ENCODE measurements at regions not wholly inside any gene's neighbourhood (a gene's known extent, or its start where the extent isn't known, plus 50 kb on each side); places are given as distances from the start of the nearest gene placed in this dataset.

DNA sequence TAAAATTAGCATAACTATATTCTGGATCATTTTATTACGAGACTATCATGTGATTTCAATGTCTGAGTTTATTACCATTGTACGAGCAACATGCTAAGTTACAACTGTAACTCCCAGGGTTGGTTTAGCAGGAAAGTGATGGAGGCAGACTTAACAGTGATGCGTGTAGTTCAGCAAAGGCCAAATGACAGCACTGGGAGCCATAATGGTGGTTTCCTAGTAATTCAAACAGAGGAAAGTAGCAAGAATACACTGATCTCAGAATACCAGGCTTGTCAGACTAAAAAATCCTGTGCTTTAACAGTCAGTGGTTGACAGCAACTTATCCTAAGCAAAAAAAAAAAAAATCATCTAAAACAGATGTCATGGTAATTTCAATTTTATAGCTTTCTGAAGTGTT, 229.6 kb downstream of the KLF12 start:
- Histone ChIP-seq H3K36me3 (no peaks in the 10 kb centered on the region), H3K27me3 (no peaks in the 10 kb centered on the region), H3K9me3 (no peaks in the 10 kb centered on the region), H3K4me3 (no peak overlapping the region)
- DNase-seq, result no peak

DNA sequence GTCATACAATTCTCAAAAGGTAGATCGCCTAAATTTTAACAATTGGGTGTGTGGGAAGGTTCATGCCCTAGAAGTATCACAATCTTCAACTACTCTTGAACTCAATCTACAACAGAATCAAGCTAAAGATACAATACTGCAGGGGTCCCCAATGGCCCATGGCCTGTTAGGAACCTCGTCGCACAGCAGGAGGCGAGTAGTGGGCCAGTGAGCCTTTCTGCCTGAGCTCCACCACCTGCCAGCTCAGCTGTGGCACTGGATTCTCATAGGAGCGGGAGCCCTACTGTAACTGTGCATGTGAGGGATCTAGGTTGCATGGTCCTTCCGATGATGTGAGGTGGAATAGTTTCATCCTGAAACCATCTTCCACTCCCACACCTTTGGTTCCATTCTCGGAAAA, 230.6 kb downstream of the KLF12 start:
- no peaks in the 10 kb centered on the region for H3K36me3 ChIP-seq
- H3K4me3 ChIP-seq, result no peak overlapping the region
- H3K9me3 ChIP-seq, result no peaks in the 10 kb centered on the region
- no peak for DNase-seq
- H3K27me3 ChIP-seq, result no peaks in the 10 kb centered on the region

DNA sequence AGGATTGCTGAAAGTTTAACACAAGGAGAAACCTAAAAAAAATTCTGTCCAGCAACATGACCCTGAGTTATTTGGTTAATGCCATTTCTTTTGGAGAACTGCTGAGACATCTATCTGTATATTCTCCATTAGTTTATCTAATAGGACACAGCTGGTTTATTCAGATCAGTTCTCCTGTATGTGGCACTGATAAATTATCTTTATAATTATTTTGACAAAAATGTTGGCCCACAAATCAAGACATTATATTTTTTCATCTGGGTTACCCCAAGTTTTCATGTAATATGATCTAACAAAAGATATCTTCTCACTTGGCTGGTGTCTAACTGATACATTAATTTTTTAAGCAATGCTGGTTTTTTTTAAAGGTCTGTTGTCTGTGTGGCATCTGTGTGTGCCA, 231.4 kb downstream of the KLF12 start:
- Histone ChIP-seq H3K9me3 (no peaks in the 10 kb centered on the region), H3K4me3 (no peak overlapping the region), H3K27me3 (no peaks in the 10 kb centered on the region), H3K36me3 (no peaks in the 10 kb centered on the region)
- no peak for DNase-seq

DNA sequence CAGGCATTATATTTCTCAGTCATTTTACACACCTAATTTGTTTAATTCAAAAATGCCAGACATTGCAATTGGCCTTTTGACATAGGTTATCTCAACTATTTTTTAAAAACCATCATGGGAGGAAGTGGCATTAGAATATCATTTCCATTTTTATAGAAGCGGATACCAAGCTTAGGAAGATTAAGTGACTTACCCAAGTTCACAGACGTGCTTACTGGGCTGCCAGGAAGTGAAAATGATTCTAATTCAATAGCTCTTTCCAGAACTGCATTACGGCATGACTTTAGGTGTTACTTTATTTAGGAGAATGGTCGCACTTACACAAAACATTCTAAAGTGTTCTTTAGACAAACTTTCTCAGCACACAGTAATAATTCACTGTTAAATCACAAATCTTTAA, 231.9 kb downstream of the KLF12 start:
- Histone ChIP-seq H3K4me3 (no peak overlapping the region), H3K9me3 (no peaks in the 10 kb centered on the region), H3K36me3 (no peaks in the 10 kb centered on the region), H3K27me3 (no peaks in the 10 kb centered on the region)
- no peak for DNase-seq

DNA sequence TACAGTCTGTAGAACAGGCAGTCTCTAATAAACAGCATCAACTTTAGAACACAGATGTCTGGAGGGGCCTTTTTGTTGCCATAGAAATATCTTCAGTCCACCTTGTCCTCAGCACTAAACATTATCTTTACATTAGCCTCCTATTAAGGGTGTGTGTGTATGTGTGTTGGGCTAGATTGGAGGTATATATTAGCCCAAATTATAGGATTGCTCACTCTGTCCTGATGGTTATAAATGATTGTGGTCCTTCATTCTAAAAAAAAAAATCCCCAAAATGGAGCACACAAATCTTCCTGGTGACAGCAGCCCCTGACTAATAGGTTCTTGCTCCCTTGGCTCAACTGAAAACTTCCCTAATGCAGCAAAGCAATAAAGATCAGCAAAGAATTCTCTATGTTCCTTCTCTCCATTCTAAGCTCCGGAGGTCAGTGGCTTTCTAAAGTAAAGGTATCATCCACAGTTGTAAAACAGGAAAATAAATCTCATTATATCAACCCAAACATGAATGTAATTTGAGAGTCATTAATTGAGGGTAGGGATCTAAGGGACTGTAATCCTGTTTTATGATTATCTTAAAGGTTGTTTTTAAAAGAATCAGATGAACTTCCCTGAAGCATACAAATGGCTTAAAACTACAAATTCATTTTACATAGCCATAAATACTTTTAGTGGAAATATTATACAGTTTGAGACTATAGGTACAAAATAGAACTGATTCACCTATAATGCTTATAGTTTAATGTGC, 232.7 kb downstream of the KLF12 start:
- Histone ChIP-seq H3K4me3 (no peak overlapping the region), H3K9me3 (no peaks in the 10 kb centered on the region), H3K27me3 (no peaks in the 10 kb centered on the region), H3K36me3 (no peaks in the 10 kb centered on the region)
- no peak for DNase-seq

DNA sequence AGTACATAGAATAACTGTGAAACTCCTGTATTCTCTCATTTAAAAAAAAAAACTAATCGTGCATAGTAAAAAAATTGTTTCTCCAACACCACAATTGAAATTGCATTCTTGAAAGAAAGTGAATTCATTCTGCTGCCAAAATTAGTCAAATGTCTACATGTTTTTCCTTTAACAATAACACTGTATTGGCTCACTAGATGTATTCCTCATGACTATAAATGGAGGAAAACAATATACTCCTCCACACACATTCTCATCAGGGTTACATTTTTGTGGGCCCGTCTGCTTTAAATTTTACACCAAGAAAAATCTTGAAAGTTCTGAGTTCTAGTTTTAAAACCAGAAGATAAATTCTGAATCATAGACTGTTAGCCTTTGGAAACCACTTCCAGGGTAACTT, 233.6 kb downstream of the KLF12 start:
- Histone ChIP-seq H3K36me3 (no peaks in the 10 kb centered on the region), H3K27me3 (no peaks in the 10 kb centered on the region), H3K9me3 (no peaks in the 10 kb centered on the region), H3K4me3 (no peak overlapping the region)
- no peak for DNase-seq

DNA sequence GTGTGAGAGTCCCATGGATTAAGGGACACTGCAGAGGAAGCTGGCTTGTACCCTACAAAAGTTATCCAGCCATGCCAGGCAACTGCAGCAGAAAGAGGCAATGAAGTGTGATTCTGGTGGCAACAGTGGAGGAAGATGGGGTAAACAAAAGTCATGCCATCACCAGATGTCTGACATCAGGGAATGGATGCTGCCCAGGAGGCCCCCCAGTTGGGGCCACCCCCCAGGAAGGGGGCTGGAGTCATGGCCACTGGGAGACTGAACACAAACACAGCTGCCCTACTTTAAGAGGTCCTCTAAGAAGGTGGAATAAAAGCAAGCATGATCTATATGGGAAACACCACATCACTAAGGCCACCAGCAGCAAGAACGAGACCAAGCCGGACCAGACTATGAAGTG, 235.3 kb downstream of the KLF12 start:
- H3K9me3 ChIP-seq, result no peaks in the 10 kb centered on the region
- H3K36me3 ChIP-seq, result no peaks in the 10 kb centered on the region
- no peak for DNase-seq
- no peaks in the 10 kb centered on the region for H3K27me3 ChIP-seq
- H3K4me3 ChIP-seq, result no peak overlapping the region

DNA sequence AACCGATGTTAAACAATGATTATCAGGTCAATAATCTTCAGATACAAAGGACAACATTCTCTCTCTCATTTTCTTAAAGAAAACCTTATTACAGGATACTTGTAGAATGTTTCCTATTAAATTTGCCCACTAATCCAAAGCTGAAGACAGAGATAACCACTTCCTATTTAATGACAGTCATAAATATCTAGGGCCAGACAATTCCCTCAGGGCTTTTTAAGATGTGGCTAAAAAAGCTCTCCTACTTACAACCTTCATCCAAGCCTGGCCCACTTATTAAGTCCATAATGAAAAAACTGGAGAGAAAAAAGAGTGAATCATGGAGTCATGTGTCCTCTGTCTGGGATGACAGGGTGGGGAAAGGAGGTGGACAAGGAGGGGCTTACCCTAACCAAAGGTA, 235.9 kb downstream of the KLF12 start:
- Histone ChIP-seq H3K9me3 (no peaks in the 10 kb centered on the region), H3K27me3 (no peaks in the 10 kb centered on the region), H3K4me3 (no peak overlapping the region), H3K36me3 (no peaks in the 10 kb centered on the region)
- no peak for DNase-seq

DNA sequence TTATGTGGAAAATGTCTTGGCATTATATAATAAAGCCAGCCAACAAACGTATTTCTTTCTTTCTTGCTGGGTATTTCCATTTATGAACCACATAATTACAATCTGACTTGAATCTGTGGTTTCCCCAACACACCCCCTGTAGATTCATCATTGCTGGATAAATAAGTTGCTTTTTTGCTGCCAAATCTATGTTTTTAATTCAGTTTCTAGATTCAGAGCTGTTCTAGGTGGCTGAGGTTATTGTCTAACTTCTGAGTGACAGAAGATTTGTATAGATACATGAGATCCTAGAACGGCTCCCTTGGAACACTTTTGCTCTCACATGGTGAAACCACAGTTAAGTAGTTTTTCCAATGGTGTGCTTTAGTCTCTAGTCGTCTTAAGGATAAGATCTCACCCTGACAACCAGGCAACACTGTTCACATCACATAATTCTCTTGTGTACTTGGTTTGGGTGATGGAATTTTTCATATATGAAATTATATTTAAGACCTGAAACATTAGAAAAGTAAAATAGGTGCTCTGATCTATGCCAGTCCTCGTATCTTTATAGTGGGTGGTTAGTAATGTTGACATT, 239.1 kb downstream of the KLF12 start:
- Histone ChIP-seq H3K36me3 (no peaks in the 10 kb centered on the region), H3K9me3 (no peaks in the 10 kb centered on the region), H3K4me3 (no peak overlapping the region), H3K27me3 (no peaks in the 10 kb centered on the region)
- DNase-seq, result no peak

DNA sequence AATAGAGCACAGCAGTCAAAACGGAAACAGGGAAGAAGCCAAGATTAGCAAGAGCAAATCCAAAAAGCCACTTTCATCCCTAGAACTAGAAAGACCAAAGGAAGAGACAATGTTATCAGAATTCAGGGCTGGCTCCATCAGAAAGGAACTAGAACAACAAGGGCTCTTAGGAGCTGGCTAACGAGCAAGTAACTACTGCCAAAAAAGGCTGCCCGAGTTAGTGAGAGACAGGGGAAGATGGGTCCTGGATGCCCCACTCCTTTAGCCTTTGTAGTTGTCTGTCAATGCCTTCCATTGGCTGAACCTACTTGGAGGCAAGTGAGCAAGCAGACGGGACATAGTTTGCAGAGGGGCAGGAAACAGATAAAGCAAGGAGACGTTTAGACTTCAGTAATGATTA, 240.4 kb downstream of the KLF12 start:
- Histone ChIP-seq H3K36me3 (no peaks in the 10 kb centered on the region), H3K4me3 (no peak overlapping the region), H3K9me3 (no peaks in the 10 kb centered on the region), H3K27me3 (no peaks in the 10 kb centered on the region)
- DNase-seq, result no peak

DNA sequence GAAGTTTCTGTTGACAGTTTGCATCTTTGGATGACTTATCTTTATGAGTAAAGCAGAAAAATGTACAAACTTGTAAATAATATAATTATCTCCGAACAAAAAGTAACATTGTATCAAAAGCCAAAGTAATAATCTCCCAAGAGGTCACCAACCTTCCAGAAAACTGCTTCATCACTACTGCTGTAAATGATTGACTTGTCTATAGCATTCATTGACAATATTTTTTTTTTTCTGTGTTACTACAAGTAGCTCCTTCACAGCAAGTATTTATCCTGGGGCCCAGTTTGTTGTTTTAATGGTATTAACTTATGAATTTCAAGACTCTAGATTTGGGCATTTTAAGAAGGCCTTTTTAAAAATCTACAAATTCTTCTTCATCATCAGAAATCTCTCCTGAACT, 242.4 kb downstream of the KLF12 start:
- no peaks in the 10 kb centered on the region for H3K27me3 ChIP-seq
- H3K4me3 ChIP-seq, result no peak overlapping the region
- H3K36me3 ChIP-seq, result no peaks in the 10 kb centered on the region
- no peak for DNase-seq
- H3K9me3 ChIP-seq, result no peaks in the 10 kb centered on the region

DNA sequence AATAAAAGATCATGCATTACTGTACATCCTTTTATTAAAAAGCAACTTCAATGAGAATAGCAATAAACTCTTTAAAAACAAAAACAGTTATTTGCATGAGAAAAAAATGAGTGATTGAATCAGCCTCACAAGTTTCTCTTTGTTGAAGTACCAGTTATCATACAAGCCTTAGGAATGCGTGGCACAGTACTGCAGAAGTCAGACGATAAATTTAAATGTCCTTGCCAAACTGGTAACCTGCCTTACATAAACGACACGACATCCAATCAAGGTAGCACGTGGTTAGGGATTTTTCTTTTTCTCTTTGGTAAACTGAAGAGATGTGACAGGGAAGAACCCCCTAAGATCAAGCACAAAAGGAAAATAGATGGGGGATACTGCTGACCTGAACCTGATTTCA, 251.0 kb downstream of the KLF12 start:
- Histone ChIP-seq H3K4me3 (no peak overlapping the region), H3K36me3 (no peaks in the 10 kb centered on the region), H3K9me3 (no peaks in the 10 kb centered on the region), H3K27me3 (no peaks in the 10 kb centered on the region)
- DNase-seq, result no peak

DNA sequence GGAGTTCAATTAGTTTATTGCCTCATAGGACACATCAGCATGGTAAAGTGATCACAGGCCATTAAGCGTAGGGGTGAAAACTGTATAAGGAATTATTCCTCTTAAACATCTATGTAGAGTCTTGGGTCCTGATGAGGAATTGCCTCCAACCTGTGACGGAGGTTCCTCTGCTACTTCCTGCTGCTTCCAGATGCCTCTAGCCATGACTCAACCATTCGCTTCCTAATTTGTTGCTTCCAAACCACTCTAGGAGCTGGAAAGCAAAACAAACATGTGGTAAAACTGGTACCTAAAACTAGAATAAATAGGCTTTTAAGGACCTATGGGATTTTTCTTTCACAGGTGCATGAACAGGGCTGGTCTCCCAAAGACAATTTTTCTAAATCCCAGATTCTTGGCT, 253.8 kb downstream of the KLF12 start:
- H3K4me3 ChIP-seq, result no peak overlapping the region
- H3K9me3 ChIP-seq, result peaks cover 2% of the 10 kb centered on the region; the same call in 1 of the 2 replicates
- no peaks in the 10 kb centered on the region for H3K27me3 ChIP-seq
- H3K36me3 ChIP-seq, result no peaks in the 10 kb centered on the region
- no peak for DNase-seq

DNA sequence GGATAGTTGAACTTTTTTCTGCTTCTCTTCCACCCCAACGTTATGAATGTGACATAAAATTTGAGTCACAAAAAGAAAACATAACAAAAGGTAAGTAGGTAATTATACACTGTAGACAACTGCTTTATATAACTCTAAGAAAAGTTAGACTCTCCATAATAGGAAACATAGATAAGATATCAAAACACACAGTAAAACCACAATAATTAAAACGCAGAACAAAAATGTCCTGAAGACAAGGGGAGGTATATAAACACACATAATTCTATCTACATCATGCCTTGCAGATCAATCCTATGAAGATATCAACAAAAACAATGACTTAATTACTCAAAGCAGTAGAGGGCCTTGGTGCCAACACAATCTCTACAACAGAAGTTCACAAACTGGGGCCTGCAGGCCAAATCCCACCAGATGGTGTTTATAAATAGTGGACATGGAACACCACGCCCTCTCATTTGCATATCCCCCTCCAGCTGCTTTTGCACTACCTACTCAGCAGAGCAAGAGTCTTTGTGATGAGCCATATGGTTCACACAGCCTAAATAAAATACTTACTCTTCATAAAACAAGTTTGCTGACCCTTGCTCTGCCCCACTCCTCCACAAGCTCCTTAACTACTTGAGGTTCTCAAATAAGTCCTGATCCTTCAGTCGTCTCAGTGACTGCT, 254.7 kb downstream of the KLF12 start:
- no peak for DNase-seq
- Histone ChIP-seq H3K27me3 (no peaks in the 10 kb centered on the region), H3K9me3 (peaks cover 2% of the 10 kb centered on the region; the same call in 1 of the 2 replicates), H3K36me3 (no peaks in the 10 kb centered on the region), H3K4me3 (no peak overlapping the region)

DNA sequence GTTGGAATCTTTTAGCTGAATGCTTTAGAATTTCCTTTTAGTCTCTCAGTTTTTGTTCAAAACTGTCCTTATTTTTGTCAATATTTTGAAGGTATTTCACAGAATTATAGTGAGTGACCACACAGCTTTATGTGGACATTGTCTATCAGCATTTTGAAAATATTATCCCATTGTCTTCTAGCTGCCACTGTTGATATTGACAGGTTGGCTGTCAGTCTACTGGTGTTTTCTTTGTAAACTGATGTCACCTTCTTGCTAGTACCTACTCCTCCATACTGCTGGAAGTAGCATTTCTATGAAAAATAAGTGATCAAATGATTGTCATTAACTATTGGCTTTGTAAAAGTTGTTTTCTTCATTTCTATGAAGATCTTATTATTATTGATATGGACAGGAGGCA, 256.8 kb downstream of the KLF12 start:
- Histone ChIP-seq H3K27me3 (no peaks in the 10 kb centered on the region), H3K36me3 (no peaks in the 10 kb centered on the region), H3K9me3 (peaks cover 2% of the 10 kb centered on the region; the same call in 1 of the 2 replicates), H3K4me3 (no peak overlapping the region)
- DNase-seq, result no peak

DNA sequence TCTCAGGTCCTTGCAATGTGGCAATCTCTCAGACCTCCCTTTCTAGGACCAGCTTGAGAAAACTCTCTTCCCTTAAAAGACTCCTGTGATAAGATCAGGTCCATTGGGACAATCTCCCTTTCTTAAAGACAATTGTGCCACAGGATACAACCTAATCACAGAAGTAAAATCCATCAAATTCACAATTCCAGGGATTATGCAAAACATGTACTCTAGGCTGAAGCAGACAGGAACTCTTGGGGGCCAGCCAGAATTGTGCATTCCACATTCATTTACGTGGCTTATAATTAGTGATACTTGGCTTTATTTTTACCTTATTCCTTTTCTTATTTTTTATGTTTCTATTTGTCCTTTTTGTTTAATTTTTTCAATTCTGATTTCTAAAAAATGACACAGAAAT, 257.9 kb downstream of the KLF12 start:
- Histone ChIP-seq H3K9me3 (peaks cover 2% of the 10 kb centered on the region; the same call in 1 of the 2 replicates), H3K4me3 (no peak overlapping the region), H3K36me3 (no peaks in the 10 kb centered on the region), H3K27me3 (no peaks in the 10 kb centered on the region)
- DNase-seq, result no peak

DNA sequence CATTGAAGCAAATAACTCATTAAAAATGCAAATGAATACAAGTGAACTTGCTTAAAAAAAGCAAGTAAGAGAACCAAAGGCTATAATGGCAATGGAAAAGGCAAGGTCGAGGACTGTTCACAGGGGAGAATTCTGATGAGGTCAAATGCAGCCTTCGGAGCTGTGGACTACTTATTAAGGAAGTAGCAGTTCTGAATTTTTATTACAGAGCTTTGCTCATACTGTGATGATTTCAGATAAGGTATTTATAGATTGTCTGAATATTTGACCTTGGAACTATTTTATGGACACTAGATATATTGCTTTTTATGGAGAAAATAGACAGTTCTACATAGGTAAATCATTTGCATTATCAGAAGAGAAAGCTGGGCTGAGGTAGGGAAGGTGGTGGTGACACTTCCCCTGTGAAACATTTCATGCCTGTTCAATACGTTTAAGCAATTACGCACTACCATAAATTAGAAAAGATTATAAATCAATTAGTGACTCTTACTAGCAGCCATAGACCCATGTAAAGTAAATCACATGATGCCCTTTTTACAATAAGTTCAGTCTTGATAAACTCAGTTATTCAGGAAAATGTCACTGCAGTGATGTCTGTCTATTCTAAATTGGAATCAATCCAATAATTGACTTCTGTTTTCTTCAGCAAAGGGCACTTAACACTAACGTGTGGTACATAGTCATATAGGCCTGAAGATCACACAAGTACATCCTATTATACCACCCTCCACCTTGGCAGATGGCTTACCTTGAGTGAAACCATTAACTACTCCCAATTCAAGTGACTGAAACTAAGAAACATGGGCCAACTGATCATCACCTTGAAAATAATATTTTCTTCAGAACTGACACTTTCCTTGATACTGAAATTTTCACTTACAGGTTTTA, 260.0 kb downstream of the KLF12 start:
- no peak for DNase-seq
- no peaks in the 10 kb centered on the region for H3K27me3 ChIP-seq
- H3K9me3 ChIP-seq, result peaks cover 2% of the 10 kb centered on the region; the same call in 1 of the 2 replicates
- H3K36me3 ChIP-seq, result no peaks in the 10 kb centered on the region
- H3K4me3 ChIP-seq, result no peak overlapping the region
